ENCODE measurements at regions not wholly inside any gene's neighbourhood (a gene's known extent, or its start where the extent isn't known, plus 50 kb on each side); places are given as distances from the start of the nearest gene placed in this dataset.

- peak; percentile 57 for DNase-seq
Measured at GRCh38 chr3:194738254-194739093, 52.8 kb downstream of the FAM43A start.

- no peak for DNase-seq
Measured at GRCh38 chr3:194739498-194740284, 54.0 kb downstream of the FAM43A start.

- no peak for DNase-seq
Measured at GRCh38 chr3:194740859-194741491, 55.3 kb downstream of the FAM43A start.

- DNase-seq: no peak
Measured at GRCh38 chr3:194741916-194742315, 56.2 kb downstream of the FAM43A start.

- DNase-seq: no peak
Measured at GRCh38 chr3:194744826-194745225, 59.1 kb downstream of the FAM43A start.

- no peak for DNase-seq
Measured at GRCh38 chr3:194745422-194746184, 59.9 kb downstream of the FAM43A start.

- DNase-seq: no peak
Measured at GRCh38 chr3:194748225-194748624, 62.5 kb downstream of the FAM43A start.

- DNase-seq: no peak
Measured at GRCh38 chr3:194749631-194750490, 64.2 kb downstream of the FAM43A start.

GRCh38 chr3:194750491-194750828, 64.8 kb downstream of the FAM43A start:
- DNase-seq: no peak

GRCh38 chr3:194755671-194756459, 70.2 kb downstream of the FAM43A start:
- peak; percentile 52 for DNase-seq

GRCh38 chr3:194756460-194756779, 70.7 kb downstream of the FAM43A start:
- no peak for DNase-seq

- DNase-seq: peak; percentile 67
Measured at GRCh38 chr3:194756791-194757325, 71.2 kb downstream of the FAM43A start.

- DNase-seq: peak; percentile 88
Measured at GRCh38 chr3:194757647-194758061, 72.0 kb downstream of the FAM43A start.

- no peak for DNase-seq
Measured at GRCh38 chr3:194758716-194759115, 73.0 kb downstream of the FAM43A start.

GRCh38 chr3:194760494-194761137, 74.9 kb downstream of the FAM43A start:
- DNase-seq: no peak

- DNase-seq: peak; percentile 53
Measured at GRCh38 chr3:194761384-194761783, 75.7 kb downstream of the FAM43A start.

- DNase-seq: no peak
Measured at GRCh38 chr3:194766845-194767244, 81.2 kb downstream of the FAM43A start.

- DNase-seq: no peak
Measured at GRCh38 chr3:194767446-194768207, 81.9 kb downstream of the FAM43A start.

GRCh38 chr3:194768586-194768985, 82.9 kb downstream of the FAM43A start:
- no peak for DNase-seq
